ENCODE measurements at regions not wholly inside any gene's neighbourhood (a gene's known extent, or its start where the extent isn't known, plus 50 kb on each side); places are given as distances from the start of the nearest gene placed in this dataset.

DNA sequence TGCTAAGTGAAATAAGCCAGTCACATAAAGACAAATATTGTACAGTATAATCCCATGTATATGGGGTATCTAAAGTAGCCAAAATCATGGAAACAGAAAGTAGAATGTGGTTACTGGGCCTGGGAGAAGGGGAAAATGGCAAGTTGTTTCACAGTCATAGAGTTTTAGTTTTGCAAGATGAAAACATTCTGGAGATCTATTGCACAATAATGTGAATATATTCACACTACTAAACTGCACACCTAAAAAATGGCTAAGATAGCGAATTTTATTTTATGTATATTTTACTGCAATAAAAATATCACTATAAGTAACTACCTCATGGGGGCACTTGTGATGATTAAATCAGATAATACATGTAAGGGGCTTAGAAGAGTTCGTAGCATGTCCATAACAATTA lies 72.0 kb upstream of the ARHGAP32 start:
- Histone ChIP-seq H3K27ac (ENCODE audit: low read length) (no peak overlapping the region), H3K4me1 (ENCODE audit: control insufficient read depth, low read depth, low read length) (peaks cover 32% of the 10 kb centered on the region), H3K9me3 (ENCODE audit: control insufficient read depth, low read depth, low read length) (no peaks in the 10 kb centered on the region), H3K36me3 (ENCODE audit: control insufficient read depth, low read depth, low read length) (no peaks in the 10 kb centered on the region), H3K4me3 (ENCODE audit: low read length) (no peak overlapping the region), H3K27me3 (ENCODE audit: control insufficient read depth, insufficient read depth, low read length) (no peaks in the 10 kb centered on the region), H3K9ac (ENCODE audit: low read length) (no peak overlapping the region)

DNA sequence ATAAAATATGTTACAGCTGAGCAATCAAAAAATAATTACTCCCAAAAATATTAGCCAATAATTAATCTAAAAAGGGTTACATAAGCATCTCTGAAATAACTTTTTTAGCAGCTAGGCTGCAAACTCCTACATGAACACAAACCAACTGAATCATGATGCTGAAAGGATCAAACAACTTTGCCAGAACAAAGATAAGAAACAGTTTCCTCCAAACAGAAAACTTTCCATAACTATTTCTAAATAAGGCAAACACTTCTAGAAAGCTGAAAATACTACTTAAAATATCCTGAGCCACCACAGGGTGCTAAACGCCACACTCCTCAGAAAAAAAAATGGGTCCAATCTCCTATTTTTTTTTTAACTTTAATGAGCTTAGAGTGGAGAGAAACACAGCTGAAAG lies 68.6 kb upstream of the ARHGAP32 start:
- Histone ChIP-seq H3K4me1 (ENCODE audit: control insufficient read depth, low read depth, low read length) (peaks cover 31% of the 10 kb centered on the region), H3K4me3 (ENCODE audit: low read length) (no peak overlapping the region), H3K9ac (ENCODE audit: low read length) (no peak overlapping the region), H3K36me3 (ENCODE audit: control insufficient read depth, low read depth, low read length) (no peaks in the 10 kb centered on the region), H3K27me3 (ENCODE audit: control insufficient read depth, insufficient read depth, low read length) (no peaks in the 10 kb centered on the region), H3K9me3 (ENCODE audit: control insufficient read depth, low read depth, low read length) (no peaks in the 10 kb centered on the region), H3K27ac (ENCODE audit: low read length) (no peak overlapping the region)

DNA sequence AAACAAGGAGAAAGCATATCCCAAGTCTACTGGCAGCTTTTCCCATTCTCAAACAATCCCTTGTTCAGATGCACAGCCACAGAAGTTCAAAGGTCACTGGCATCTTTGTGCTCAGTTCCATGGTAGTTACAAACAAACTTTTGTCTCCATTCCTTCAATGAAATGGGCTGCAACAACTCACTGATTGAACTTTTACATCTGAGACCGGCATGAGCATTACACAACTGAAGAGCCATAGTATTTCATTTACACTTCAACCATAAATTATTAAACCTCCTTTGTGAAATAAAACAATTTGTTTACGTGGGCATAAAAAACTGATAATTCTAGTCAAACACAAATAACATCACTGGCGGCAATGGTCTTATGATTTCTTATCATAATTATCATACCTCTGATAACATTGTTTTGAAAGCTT lies 67.8 kb upstream of the ARHGAP32 start:
- no peak overlapping the region for H3K4me3 ChIP-seq (ENCODE audit: low read length)
- no peak overlapping the region for H3K27ac ChIP-seq (ENCODE audit: low read length)
- H3K4me1 ChIP-seq (ENCODE audit: control insufficient read depth, low read depth, low read length): peaks cover 31% of the 10 kb centered on the region
- H3K9me3 ChIP-seq (ENCODE audit: control insufficient read depth, low read depth, low read length): no peaks in the 10 kb centered on the region
- no peaks in the 10 kb centered on the region for H3K36me3 ChIP-seq (ENCODE audit: control insufficient read depth, low read depth, low read length)
- H3K9ac ChIP-seq (ENCODE audit: low read length): no peak overlapping the region
- H3K27me3 ChIP-seq (ENCODE audit: control insufficient read depth, insufficient read depth, low read length): no peaks in the 10 kb centered on the region

DNA sequence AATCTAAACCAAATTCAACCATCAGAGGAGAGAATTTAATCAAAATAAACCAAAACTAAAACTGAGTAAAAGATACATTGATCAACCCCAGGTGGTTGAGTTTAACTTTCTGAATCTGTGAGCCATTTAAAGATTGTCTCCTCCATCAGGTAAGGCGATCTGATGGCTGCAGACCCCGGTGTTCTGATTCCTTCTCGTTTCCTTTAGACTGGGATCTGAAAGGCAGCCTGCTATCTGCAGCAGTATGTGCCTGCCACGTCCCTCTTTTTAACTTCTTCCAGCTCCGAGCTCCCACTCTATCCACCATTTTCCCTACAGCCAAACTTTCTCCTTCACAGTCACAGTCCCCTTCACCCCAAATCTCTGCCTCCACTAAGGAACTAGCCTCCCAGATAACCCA lies 66.1 kb upstream of the ARHGAP32 start:
- H3K9me3 ChIP-seq (ENCODE audit: control insufficient read depth, low read depth, low read length): no peaks in the 10 kb centered on the region
- H3K27me3 ChIP-seq (ENCODE audit: control insufficient read depth, insufficient read depth, low read length): no peaks in the 10 kb centered on the region
- no peaks in the 10 kb centered on the region for H3K36me3 ChIP-seq (ENCODE audit: control insufficient read depth, low read depth, low read length)
- no peak overlapping the region for H3K4me3 ChIP-seq (ENCODE audit: low read length)
- no peak overlapping the region for H3K27ac ChIP-seq (ENCODE audit: low read length)
- no peak overlapping the region for H3K9ac ChIP-seq (ENCODE audit: low read length)
- peaks cover 43% of the 10 kb centered on the region for H3K4me1 ChIP-seq (ENCODE audit: control insufficient read depth, low read depth, low read length)

DNA sequence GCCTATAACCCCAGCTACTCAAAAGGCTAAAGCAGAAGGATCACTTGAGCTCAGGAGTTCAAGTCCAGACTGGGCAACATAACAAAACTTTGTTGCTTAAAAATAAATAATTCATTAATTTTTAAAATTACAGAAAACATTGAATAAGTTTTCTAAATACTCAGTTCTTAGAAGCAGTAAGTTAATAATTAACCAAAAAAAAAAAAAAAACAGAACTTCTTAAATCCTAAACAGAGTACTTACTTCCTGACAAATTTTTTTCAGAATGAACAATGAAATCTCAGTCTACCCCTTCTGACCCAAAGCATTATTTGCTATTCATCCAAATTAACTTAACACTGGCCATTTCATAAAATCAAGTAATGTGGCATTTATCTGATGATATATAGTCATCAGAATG lies 65.4 kb upstream of the ARHGAP32 start:
- Histone ChIP-seq H3K4me3 (ENCODE audit: low read length) (no peak overlapping the region), H3K4me1 (ENCODE audit: control insufficient read depth, low read depth, low read length) (peaks cover 49% of the 10 kb centered on the region), H3K36me3 (ENCODE audit: control insufficient read depth, low read depth, low read length) (no peaks in the 10 kb centered on the region), H3K9me3 (ENCODE audit: control insufficient read depth, low read depth, low read length) (no peaks in the 10 kb centered on the region), H3K9ac (ENCODE audit: low read length) (no peak overlapping the region), H3K27ac (ENCODE audit: low read length) (no peak overlapping the region), H3K27me3 (ENCODE audit: control insufficient read depth, insufficient read depth, low read length) (no peaks in the 10 kb centered on the region)

DNA sequence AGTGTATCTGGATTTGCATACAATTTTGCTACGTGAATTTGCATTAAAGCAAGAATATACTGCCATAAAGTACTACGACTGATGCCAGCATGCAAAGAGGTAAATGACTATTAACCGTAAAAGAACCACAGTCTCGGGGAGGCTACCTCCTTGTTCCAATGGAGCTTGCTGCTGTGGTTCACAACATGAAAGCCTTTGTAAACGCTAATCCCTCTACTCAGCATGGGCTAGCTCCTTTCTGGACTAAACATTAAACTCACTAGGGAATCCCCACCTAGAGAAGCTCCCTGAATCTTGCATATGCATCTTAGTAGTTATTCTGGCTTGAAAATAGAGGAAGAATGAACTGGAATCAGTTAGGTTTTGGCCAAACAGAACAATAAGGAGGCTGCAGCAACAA lies 60.5 kb upstream of the ARHGAP32 start:
- Histone ChIP-seq H3K9me3 (ENCODE audit: control insufficient read depth, low read depth, low read length) (no peaks in the 10 kb centered on the region), H3K4me1 (ENCODE audit: control insufficient read depth, low read depth, low read length) (peaks cover 47% of the 10 kb centered on the region), H3K27me3 (ENCODE audit: control insufficient read depth, insufficient read depth, low read length) (no peaks in the 10 kb centered on the region), H3K9ac (ENCODE audit: low read length) (no peak overlapping the region), H3K4me3 (ENCODE audit: low read length) (peak overlapping the region; percentile 43), H3K27ac (ENCODE audit: low read length) (peak overlapping the region; percentile 21), H3K36me3 (ENCODE audit: control insufficient read depth, low read depth, low read length) (no peaks in the 10 kb centered on the region)

DNA sequence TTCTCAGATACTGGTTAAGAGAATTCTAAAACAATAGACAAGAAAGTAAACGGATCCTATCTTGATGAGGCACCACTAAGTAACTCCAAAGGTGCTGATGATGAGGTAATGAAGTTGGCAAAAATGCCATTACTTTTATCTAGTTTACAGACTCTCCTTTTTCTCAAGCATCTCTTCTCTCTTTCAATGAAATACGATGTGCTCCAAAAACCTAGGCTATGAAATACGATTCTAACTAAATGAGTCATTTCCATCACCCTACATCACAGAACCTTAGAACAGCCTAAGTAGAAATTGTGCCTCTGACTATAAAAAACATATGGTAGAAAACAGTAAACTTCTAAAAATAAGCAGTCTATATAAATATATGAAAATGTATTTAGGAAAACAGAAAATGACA lies 58.9 kb upstream of the ARHGAP32 start:
- H3K4me1 ChIP-seq (ENCODE audit: control insufficient read depth, low read depth, low read length): peaks cover 47% of the 10 kb centered on the region
- H3K4me3 ChIP-seq (ENCODE audit: low read length): no peak overlapping the region

DNA sequence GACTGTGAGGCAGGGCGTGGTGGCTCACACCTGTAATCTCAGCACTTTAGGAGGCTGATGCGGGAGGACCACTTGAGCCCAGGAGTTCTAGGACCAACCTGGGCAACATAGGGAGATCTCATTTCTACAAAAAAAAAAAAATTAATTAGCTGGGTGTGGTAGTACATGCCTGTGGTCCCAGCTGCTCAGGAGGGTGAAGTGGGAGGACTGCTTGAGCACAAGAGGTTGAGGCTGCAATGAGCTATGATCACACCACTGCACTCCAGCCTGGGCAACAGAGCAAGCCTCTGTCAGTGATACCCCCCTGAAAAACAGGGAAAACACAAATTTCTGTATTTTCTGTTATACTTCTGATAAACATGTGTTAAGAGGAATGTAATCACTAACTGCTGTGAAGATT lies 57.8 kb upstream of the ARHGAP32 start:
- Histone ChIP-seq H3K4me3 (ENCODE audit: low read length) (no peak overlapping the region), H3K9ac (ENCODE audit: low read length) (no peak overlapping the region), H3K36me3 (ENCODE audit: control insufficient read depth, low read depth, low read length) (no peaks in the 10 kb centered on the region), H3K27me3 (ENCODE audit: control insufficient read depth, insufficient read depth, low read length) (no peaks in the 10 kb centered on the region), H3K9me3 (ENCODE audit: control insufficient read depth, low read depth, low read length) (no peaks in the 10 kb centered on the region), H3K27ac (ENCODE audit: low read length) (no peak overlapping the region), H3K4me1 (ENCODE audit: control insufficient read depth, low read depth, low read length) (peaks cover 47% of the 10 kb centered on the region)

More for the DNA sequence above, 58.9 kb upstream of the ARHGAP32 start:
- Histone ChIP-seq H3K9me3 (ENCODE audit: control insufficient read depth, low read depth, low read length) (no peaks in the 10 kb centered on the region), H3K27me3 (ENCODE audit: control insufficient read depth, insufficient read depth, low read length) (no peaks in the 10 kb centered on the region), H3K9ac (ENCODE audit: low read length) (no peak overlapping the region), H3K36me3 (ENCODE audit: control insufficient read depth, low read depth, low read length) (no peaks in the 10 kb centered on the region), H3K27ac (ENCODE audit: low read length) (no peak overlapping the region)

DNA sequence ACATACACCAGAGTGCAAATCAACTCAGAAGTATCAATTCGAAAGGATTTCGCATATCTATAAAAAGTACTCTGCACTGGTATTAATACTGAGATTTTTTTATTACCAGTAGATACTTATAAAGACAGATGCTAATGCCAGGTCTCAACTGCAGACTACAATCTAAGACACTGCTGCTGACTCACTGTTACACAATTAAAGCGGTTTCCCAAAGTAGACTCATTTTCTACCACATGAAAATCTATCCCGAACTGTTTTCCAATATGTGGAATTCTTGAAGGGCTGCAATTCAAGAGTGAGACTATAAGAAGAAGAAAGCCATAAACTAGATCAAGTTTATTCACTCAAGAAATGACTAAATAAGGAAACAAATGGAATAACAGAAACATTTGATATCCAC lies 57.2 kb upstream of the ARHGAP32 start:
- H3K4me3 ChIP-seq (ENCODE audit: low read length): no peak overlapping the region
- H3K27ac ChIP-seq (ENCODE audit: low read length): no peak overlapping the region
- H3K27me3 ChIP-seq (ENCODE audit: control insufficient read depth, insufficient read depth, low read length): no peaks in the 10 kb centered on the region
- no peaks in the 10 kb centered on the region for H3K36me3 ChIP-seq (ENCODE audit: control insufficient read depth, low read depth, low read length)
- H3K9ac ChIP-seq (ENCODE audit: low read length): no peak overlapping the region
- peaks cover 46% of the 10 kb centered on the region for H3K4me1 ChIP-seq (ENCODE audit: control insufficient read depth, low read depth, low read length)
- no peaks in the 10 kb centered on the region for H3K9me3 ChIP-seq (ENCODE audit: control insufficient read depth, low read depth, low read length)

DNA sequence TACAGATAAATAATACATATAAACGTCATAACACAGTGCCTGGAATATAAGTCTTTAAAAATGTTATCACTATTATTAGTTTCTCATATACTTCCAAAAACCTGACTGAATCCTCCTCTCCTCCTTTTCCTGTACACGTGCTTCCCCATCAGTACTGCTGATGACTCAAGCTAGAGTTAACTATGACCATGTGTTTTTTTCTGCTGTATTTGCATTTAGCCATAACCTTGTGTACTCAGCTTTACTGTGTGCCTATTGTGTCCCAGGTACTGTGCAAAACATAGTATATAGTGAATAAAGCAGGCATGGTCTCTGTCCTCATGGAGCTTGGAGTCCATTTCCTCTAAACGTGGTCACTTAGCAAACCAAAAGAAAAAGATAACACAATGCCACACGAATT lies 56.5 kb upstream of the ARHGAP32 start:
- no peaks in the 10 kb centered on the region for H3K9me3 ChIP-seq (ENCODE audit: control insufficient read depth, low read depth, low read length)
- H3K27ac ChIP-seq (ENCODE audit: low read length): no peak overlapping the region
- no peak overlapping the region for H3K9ac ChIP-seq (ENCODE audit: low read length)
- H3K4me3 ChIP-seq (ENCODE audit: low read length): no peak overlapping the region
- no peaks in the 10 kb centered on the region for H3K27me3 ChIP-seq (ENCODE audit: control insufficient read depth, insufficient read depth, low read length)
- H3K4me1 ChIP-seq (ENCODE audit: control insufficient read depth, low read depth, low read length): peaks cover 39% of the 10 kb centered on the region
- H3K36me3 ChIP-seq (ENCODE audit: control insufficient read depth, low read depth, low read length): no peaks in the 10 kb centered on the region

DNA sequence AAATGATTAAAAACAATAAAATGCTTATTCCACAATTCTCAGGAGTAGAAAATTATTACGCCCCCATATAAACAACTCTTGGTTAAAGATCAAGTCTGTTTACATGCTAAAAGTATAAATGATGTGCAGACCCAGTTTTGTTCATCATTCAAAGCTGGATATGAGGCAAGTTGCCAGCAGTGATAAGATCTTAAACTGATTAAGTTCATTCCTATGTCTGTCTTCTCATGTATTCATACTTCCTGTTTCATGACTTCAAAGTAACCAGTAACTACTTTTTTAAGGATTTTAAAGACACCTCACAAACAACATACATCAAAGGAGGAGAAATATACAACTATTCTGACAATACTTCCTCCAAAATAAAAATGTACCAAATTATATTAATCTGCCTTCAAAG lies 55.0 kb upstream of the ARHGAP32 start:
- no peaks in the 10 kb centered on the region for H3K9me3 ChIP-seq (ENCODE audit: control insufficient read depth, low read depth, low read length)
- peaks cover 26% of the 10 kb centered on the region for H3K4me1 ChIP-seq (ENCODE audit: control insufficient read depth, low read depth, low read length)
- H3K4me3 ChIP-seq (ENCODE audit: low read length): no peak overlapping the region
- no peak overlapping the region for H3K9ac ChIP-seq (ENCODE audit: low read length)
- no peaks in the 10 kb centered on the region for H3K27me3 ChIP-seq (ENCODE audit: control insufficient read depth, insufficient read depth, low read length)
- H3K36me3 ChIP-seq (ENCODE audit: control insufficient read depth, low read depth, low read length): no peaks in the 10 kb centered on the region
- H3K27ac ChIP-seq (ENCODE audit: low read length): no peak overlapping the region

DNA sequence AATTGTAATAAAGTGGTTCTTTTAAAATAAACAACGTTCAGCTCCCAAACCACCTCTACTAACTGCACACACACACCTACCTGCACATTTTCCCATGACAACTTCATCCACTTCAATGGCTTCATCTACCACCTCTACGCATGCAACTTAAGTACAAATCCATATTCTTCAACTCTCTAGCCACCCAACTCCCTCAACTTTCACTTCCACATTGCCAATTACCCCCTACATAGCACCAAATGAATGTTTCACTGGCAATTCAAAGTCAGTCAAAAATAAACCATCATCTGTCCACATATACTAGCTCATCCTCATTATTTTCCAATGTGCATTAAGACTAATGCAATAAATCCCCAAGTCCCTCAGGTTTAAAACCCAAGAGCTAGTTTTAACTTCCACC lies 50.7 kb upstream of the ARHGAP32 start:
- no peak overlapping the region for H3K27ac ChIP-seq (ENCODE audit: low read length)
- no peak overlapping the region for H3K9ac ChIP-seq (ENCODE audit: low read length)
- no peaks in the 10 kb centered on the region for H3K36me3 ChIP-seq (ENCODE audit: control insufficient read depth, low read depth, low read length)
- H3K4me3 ChIP-seq (ENCODE audit: low read length): no peak overlapping the region
- no peaks in the 10 kb centered on the region for H3K4me1 ChIP-seq (ENCODE audit: control insufficient read depth, low read depth, low read length)
- no peaks in the 10 kb centered on the region for H3K27me3 ChIP-seq (ENCODE audit: control insufficient read depth, insufficient read depth, low read length)
- no peaks in the 10 kb centered on the region for H3K9me3 ChIP-seq (ENCODE audit: control insufficient read depth, low read depth, low read length)
